ENCODE measurements at regions not wholly inside any gene's neighbourhood (a gene's known extent, or its start where the extent isn't known, plus 50 kb on each side); places are given as distances from the start of the nearest gene placed in this dataset.
"Not testable (repeated sequence)": the region's sequence is repeated elsewhere in the genome, so short reads cannot be mapped to it uniquely, and the experiment has no call there.

DNA sequence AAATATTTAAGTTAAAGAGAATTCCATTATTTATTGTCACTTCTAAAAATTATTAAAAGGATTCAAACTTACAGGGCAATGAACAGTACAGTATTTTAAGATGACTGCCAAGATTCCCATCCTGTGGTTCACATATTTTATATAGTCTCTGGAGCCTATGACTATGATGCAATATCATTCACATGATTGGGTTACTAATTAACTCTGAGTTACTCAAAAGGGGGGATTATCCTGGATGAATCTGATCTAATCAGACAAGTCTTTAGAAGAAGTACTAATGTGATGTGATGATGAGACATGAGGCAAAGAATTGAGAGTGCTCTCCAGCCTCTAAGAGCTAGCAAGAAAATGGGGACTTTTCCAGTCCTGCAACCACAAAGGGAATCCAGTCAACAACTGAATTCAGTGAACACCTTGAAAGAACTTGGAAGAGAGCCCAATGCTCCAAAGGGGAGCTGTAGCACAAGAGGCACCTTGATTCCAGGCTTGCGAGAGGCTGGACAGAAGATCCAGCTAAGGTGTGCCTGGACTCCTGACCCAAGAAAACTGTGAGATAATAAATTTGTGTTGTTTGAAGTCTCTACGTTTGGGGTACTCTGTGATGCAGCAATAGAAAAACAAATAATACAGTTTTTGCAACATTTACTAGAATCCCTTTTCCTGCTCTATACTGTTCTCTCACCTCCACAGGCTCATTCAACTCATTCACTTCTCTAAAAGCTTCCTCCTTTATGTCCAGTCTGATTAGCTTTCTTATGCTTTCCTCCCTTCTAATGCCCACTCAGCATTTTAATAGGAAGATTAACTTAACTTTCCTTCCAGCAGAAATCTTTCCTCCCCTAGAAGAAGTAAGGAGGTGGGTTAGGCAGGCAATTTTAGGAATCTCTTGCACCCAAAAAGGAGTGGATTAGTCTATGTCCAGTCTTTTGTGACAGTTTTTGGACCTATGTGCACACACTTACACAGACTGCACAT, 133.8 kb upstream of the LCORL start:
- TF ChIP-seq GATA1 (IDR thresholded peaks at IDR 0.05; ENCODE audit: low read depth, low read length) = no peak
- TF ChIP-seq POLR2A (IDR thresholded peaks at IDR 0.05; ENCODE audit: low read length) = no peak
- DNase-seq = no peak

DNA sequence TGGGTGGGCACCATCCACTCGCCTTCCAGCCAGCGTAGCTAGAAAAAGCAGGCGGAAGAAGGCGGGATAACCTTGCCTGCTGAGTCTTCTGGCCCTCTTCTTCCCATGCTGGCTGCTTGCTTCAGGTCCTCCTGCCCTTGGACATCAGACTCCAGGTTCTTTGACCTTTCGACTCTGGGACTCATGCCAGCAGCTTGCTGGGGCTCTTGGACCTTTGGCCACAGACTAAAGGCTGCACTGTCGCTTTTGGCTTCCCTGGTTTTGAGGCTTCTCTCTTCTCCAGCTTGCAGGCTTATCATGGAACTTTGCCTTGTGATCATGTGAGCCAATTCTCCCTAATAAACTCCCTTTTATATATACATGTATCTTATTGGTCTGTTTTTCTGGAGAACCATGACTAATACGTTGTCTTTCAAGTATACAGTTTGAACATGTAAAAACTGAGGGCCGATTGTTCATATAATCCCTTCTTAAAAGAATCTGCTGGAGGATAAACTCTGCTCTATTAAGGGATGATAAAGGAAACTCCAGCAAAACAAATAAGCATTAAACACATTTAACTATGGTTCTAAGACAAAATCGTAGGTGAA, 116.6 kb upstream of the LCORL start:
- no peak for DNase-seq
- TF ChIP-seq GATA1 (IDR thresholded peaks at IDR 0.05; ENCODE audit: low read depth, low read length) = no peak

DNA sequence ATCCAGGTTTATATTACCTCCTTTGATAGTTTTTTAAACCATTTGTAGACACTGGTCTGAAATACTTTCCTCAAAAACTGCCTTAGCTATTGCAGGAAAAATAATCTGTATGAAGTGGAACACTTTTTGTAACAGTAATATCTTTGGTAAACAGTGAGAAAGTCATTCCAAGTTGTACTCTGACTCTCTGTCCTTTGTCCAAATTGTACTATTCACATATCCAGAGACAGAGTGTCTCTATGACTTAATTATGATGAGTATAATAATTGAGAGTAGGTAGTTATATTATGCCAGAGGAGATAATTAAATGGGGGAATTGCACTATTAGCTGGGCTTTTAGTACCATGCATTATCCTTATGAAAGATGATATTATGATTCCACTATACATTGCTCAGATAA, 112.6 kb upstream of the LCORL start:
- no peak for DNase-seq
- no peak for TF ChIP-seq GATA1 (IDR thresholded peaks at IDR 0.05; ENCODE audit: low read depth, low read length)
- no peak for TF ChIP-seq POLR2A (IDR thresholded peaks at IDR 0.05; ENCODE audit: low read length)

DNA sequence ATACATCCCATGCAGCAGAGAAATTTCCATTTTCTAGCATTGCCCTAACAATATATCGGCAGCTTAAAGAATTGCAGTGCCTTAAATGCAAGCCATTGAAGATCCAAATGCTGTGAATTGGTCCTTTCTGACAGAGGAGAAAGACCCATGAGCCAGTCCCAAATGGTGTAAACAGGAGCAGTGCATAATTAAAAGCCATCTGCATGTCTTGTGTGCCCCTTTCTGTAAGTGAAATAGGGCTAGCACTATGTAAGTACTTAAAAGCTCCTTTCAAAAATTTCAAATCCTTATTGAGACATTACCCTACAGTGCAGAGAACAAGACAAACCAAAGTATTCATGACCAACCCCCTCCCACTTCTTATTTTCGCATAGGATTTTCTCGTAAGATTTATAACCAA, 108.7 kb upstream of the LCORL start:
- TF ChIP-seq GATA1 (IDR thresholded peaks at IDR 0.05; ENCODE audit: low read depth, low read length) = no peak
- TF ChIP-seq POLR2A (IDR thresholded peaks at IDR 0.05; ENCODE audit: low read length) = no peak
- DNase-seq = no peak

DNA sequence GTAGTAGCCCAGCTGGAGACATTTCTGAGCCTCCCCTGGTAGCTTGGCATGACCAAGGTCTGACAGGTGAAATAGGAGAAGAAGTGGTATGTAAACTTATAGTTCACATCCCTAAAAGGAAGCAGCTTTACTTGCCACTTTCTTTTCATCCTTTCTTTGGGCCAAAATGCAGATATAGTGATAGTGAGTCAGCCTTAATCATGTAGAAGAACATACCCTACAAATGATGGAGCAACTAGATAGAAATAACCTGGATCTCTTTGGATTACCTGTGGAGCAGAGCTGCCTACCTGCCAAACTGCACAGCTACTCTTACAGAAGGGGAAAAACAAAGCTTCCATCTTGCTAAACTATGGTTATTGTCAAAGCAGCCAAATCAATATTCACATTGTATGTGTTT, 106.7 kb upstream of the LCORL start:
- TF ChIP-seq GATA1 (IDR thresholded peaks at IDR 0.05; ENCODE audit: low read depth, low read length) (no peak), POLR2A (IDR thresholded peaks at IDR 0.05; ENCODE audit: low read length) (no peak)
- DNase-seq = no peak

DNA sequence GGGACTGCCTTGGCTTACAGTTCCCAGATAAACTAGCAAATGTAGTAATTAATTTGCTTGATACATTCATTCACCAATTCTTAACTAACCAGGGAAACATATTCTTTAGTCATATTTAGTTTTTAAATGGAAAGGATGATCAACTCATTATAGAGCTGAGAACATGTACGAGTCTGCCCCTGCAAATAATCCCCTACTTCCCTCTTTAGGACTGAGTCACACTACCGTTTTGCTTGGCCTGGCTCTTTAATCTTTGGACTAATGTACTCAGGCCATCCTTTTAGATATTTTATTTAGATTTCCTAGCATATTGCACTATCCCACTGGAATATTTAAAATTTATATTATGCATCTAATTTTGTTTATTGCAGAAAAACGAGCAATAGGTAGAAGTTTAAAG, 105.5 kb upstream of the LCORL start:
- TF ChIP-seq POLR2A (IDR thresholded peaks at IDR 0.05; ENCODE audit: low read length) = no peak
- no peak for TF ChIP-seq GATA1 (IDR thresholded peaks at IDR 0.05; ENCODE audit: low read depth, low read length)
- no peak for DNase-seq

DNA sequence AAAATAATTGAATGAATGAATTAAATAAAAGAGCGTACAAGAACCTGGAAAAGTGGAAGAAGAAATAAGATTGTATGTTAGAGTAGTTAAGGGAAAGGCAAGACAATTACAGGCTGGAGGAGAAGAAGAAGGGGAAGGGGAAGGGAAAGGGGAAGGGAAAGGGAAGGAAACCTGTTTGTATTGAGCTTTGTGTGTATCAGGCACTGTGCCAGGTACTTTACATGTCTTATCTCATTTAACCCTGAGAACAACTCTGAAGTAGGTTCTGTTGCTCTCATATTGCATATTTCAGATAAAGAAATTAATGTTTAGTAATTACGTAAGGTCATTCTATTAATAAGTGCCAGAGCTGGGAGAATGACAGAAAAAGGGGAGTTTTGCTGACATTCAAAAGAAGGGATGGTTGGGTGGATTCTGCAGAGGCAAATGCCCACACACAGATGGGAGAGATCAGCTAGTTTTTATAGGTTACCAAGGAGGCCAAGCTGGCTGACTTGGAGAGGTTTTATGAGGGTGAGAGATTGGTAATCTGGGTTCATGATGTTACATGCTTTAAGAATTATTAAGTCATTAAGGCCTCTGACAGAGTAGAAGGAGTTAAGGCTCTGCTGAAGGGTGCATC, 92.3 kb upstream of the LCORL start:
- DNase-seq = no peak
- TF ChIP-seq POLR2A (IDR thresholded peaks at IDR 0.05; ENCODE audit: low read length) = no peak
- TF ChIP-seq GATA1 (IDR thresholded peaks at IDR 0.05; ENCODE audit: low read depth, low read length) = no peak

DNA sequence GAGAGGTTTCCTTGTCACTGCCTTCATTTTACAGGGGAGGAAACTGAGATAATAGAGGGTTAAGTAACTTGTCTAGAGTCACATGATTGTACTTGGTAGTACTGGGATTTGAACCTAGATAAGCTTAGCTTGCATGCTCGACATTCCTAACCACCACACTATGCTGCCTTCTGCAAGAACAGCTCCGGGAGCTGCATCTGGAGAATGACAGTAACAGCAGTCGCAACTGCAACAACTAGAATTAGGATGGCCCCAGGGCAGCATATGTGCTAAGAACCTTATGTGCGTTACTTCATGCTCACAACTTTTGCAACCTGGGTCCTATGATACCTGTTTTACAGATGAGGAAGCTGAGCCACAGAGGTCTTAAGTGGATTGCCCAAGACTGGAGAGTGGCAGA, 89.5 kb upstream of the LCORL start:
- TF ChIP-seq POLR2A (IDR thresholded peaks at IDR 0.05; ENCODE audit: low read length) = no peak
- no peak for TF ChIP-seq GATA1 (IDR thresholded peaks at IDR 0.05; ENCODE audit: low read depth, low read length)
- no peak for DNase-seq

DNA sequence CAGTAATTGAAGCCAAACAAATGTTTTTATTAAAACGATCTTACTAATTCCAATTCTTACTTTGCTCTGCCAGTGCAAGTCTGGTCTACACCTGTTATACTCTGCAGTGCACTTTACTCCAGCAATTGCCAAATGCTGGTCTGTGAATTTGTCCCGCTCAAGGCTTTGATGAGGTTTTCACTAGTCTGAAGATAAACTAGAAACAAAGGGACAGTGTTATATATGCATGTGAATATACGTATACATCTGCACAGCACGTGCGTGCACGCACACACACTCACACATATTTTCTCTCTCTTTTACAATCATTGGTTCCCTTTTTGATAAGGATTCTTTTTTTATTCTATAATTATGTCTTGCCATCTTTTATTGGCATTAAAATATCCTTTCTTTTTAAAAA, 88.5 kb upstream of the LCORL start:
- no peak for TF ChIP-seq POLR2A (IDR thresholded peaks at IDR 0.05; ENCODE audit: low read length)
- TF ChIP-seq GATA1 (IDR thresholded peaks at IDR 0.05; ENCODE audit: low read depth, low read length) = no peak

DNA sequence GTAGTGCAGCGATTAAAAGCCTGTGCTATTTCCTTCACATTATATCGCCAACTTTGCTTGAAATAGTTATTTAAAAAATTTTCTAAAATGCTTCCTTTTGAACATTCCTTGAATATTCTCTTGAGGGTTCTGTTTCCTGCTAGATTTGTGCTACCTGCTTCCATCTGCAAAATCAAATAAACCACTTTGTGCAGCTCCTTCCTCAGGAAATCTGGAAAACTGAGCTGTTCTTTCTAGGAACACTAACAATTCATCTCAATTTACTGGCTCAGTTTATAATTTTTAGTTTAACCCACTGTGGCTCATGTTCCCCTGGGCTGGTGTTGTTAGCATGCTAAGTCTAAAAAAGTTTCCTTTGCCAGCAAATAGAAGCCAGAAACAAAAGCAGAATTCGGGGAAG, 88.1 kb upstream of the LCORL start:
- no peak for TF ChIP-seq POLR2A (IDR thresholded peaks at IDR 0.05; ENCODE audit: low read length)
- TF ChIP-seq GATA1 (IDR thresholded peaks at IDR 0.05; ENCODE audit: low read depth, low read length) = no peak
- no peak for DNase-seq

More for the DNA sequence above, 88.5 kb upstream of the LCORL start:
- no peak for DNase-seq

DNA sequence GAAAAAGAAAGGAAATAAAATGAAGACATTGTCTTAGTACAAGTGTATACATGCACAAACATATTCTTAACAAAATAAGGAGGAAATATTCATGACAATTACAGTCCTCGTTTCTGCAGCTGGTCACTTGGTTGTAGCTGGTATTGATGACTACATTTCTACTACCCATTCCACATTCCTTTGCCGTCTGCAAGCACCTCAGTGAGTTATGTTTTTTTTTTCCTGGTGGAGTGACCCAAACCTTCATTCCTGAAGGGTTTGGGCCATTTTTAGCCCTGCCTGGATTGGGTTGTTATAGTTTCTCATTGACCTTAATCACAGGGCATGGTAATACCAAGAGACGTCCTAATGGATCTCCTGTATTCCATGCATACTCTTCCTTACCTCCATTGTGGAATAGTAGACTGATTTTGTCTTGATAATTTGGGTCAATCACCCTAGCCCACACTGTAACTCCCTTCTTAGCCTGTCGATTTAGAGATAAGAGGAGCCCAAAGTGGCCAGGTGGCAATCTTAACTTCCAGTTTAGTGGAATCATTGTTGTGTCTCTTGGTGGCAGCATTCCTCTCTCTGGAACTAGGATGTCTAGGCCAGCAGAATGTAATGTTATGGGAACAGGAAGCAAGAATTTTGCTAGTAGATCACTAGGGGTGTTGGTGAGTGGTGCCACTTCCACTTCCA, 86.4 kb upstream of the LCORL start:
- not testable (repeated sequence) for DNase-seq

DNA sequence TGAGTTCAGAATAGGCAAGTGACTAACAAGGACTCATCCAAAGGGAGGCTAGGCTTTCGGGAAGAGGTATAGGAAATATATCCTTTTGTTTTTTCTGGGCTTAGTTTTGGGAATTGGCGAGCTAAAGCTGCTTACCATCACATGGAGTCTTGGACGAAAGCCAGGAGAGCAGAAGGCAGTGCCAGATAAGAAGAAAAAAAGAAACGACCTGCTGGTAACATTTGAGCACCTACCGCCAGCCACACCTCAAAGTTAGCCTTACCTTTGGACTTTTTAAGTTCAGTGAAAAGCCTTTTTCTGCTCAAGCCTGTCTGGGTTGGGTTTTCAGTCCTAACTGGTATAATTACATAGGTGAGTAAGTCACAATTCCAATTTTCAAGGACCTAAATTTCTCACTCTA, 85.1 kb upstream of the LCORL start:
- TF ChIP-seq GATA1 (IDR thresholded peaks at IDR 0.05; ENCODE audit: low read depth, low read length) (no peak), POLR2A (IDR thresholded peaks at IDR 0.05; ENCODE audit: low read length) (no peak)
- DNase-seq = peak; percentile 50 to 54

DNA sequence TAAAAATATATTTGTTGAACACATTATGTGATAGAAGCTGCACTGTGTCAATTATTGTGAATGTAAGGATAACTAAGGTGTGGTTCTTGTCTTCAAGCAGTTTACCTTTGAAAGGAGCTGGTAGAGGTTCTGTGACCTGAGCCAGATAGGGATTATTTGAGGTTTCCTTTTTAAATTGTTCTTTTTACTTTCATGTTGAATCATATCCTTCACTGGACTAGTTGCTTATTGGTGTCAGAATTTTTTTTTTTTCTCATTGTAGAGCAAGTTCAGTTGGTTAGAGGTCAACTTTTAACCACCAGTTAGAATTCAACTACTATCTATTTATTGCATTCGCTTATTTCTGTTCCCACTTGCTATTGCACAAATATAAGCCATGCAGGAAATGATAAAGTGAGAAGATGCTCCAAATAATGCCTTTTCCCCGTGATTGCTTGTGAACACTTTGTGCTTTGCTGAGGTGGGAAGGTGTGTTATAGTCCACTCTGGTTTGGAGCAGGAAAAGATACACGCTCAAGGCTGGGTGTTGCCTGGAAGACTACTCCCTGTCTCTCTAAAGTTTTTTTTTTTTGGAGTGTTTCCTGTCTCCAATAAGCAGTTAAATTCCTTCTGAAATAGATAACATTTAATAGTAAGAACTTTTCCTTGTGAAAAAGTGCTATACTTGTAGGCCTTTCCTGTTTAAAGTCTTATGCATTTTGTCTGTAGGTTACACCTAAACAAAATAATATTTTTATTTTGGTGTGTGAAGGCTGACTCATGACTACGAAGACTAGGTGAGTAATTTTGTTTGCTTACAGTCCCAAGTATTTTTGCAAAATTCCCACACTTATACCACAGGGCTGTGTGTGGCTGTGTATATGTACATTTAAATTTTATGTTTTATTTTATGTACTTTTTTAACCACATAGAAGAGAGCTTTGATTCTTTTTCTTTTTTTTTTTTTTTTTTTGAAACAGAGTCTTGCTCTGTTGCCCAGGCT, 83.8 kb upstream of the LCORL start:
- TF ChIP-seq GATA1 (IDR thresholded peaks at IDR 0.05; ENCODE audit: low read depth, low read length) = no peak
- TF ChIP-seq POLR2A (IDR thresholded peaks at IDR 0.05; ENCODE audit: low read length) = no peak
- DNase-seq = no peak

Measured in erythroblast (primary cell).